Forelimb muscle (tissue), 1 donor: ENCODE measurements at regions not wholly inside any gene's neighbourhood (a gene's known extent, or its start where the extent isn't known, plus 50 kb on each side); places are given as distances from the start of the nearest gene placed in this dataset.

ENCODE experiments used
- DNase-seq: peaks from one replicate; pipeline ENCODE4 v3.0.0-alpha.2; 2013; ENCODE audit warnings: low read depth

DNA sequence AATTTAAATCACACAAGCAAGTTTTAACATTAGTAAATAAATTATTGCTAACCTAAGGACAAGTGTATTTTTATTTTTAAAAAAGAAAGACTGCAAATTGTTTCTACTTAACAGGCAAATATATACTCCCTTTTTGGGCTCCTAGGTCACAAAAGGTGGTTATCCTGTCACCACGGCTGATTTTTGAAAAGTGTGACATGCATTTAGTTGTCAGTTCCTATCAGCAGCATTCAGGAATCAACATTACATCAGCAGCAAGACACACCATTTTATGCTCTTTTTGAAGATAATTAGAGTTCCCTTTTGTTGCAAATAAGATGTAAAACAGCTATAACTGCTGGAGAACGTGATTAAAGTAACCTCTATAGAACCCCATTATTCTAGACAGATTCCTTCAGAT lies 357.5 kb upstream of the TMCO5A start:
- DNase-seq, result no peak

DNA sequence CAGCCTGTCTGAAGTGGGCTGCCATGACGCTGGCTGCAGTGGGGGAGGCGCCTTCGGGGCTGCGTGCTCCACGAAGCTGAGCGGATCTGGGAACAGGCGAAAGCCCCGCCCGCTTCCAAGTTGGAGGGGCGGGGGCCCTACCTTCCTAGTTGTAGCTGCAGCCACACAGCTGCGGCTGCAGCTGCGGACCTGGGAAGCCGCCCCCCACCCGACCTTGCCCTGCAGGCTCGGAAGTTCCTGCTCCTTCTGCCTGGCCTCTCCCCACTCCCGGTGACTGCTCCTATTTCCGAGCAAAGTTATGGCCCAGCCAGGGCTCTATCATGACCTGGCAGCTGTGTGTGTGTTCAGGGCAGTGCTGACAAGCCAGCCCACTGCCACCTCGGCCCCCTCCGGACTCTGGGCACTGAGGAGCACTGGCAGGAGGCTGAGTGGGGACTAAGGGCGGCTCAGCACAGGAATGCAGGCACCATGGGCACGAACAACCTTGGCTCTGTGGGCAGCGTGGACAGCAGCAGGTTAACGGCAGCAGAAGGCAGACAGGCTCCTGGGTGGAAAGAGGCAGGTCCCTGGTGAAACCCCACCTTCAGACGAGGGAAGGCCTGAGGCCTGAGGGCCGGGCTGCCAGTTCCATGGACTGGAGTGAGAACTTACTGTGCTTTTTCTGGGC lies 352.4 kb upstream of the TMCO5A start:
- no peak for DNase-seq

DNA sequence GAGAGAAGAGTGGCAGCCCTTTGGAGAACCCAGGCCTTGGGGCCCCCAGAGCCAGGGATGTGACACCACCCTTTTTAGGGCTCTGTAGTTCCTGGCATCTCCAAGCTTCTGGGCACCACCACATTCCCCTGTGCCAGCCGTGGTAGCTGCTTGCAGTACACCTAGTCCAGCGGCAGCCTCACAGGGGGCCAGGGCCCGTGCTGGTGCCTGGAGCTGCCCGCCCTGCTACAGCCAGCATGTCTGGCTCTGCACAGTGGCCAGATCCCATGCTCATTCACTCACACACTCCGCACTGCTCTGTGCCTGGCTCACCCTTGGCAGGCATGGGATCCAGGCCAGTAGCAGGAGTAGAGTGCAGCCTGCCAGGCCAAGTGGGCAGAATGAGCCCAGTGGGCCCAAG lies 351.6 kb upstream of the TMCO5A start:
- DNase-seq, result no peak

DNA sequence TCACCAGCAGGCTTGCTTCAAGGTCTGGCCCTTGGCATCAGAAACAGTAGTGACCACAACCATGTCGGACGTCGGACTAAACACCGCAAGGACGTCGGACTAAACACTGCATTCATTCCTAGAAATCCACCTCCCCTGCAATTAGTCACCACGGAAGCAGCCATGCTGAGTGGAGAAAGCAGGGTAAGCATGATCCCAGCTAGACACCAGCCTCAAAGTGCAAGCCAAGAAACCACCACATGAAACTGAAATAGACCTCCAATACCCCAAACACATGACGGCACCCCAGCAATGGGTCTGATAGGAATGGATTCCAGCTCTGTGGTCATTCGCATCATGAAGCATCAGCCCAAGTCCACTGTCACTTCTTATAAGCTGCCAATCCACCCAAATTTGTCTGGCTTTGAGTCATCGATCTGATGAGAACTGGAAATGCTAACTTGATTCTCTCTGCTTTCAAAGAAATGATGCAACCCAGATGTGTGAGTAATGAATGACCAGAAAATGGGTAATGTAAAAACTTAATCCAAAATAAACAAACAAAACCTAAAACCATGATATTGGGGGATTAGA lies 348.3 kb upstream of the TMCO5A start:
- DNase-seq, result no peak

DNA sequence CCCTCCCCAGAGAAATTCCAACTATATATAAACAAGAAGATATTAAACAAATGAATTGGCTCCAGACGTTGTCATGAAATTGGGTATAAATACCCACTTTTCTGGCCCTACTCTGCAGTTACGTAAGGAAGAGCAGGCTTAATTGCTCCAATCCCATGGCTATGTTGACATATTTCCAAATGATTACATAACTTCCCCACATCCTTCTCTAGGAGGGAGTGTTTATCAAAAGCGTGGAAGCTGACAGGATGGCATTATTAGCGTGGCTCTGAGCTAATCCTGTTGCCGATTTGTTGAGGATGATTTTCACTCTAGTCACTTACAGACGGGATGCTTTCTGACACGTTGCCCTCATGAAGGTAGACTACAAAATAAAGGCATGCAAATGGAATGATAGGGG lies 347.5 kb upstream of the TMCO5A start:
- DNase-seq, result no peak

DNA sequence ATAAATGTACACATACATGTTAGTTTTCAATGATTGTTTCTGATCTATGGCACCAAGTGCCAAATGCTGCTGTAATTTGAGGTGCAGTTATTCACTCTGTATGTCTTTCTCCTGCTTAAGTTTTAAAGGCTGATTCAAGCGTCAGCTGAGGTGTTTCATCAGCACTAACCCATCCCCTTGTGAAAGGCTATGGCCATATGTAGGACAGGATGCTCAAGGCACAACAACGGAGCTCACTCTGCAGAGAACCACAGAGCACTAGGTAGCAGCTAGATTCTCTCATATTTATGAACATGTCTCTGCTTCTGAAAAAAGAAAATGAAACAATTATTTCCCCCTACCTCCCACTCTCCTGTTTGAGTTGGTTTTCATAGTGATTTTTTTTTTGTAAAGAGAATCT lies 340.0 kb upstream of the TMCO5A start:
- no peak for DNase-seq

DNA sequence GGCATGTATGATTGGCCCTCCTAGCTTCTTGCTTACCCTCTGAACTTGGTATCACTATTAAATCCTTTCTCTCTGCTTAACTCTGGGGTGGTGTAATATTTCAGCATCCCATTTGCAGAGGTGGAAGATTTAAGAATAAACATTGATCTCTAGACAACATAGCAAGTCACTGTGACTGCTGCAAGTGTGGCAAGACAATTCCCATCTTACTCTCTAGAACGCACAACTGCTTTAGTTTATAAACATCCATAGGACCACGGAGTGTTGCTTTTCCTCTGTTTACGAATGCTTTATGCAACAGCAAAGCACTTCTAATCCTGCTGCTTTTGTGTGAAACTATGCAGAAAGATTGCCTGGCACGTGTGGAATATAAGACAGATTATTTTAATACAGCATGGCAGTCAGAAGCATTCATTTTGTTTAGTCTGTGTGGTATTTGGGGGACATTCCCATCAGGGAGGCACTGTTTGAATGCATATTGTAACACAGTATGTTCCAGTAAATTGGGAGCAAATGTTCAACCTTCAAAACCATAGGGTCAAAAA lies 338.9 kb upstream of the TMCO5A start:
- DNase-seq, result no peak

DNA sequence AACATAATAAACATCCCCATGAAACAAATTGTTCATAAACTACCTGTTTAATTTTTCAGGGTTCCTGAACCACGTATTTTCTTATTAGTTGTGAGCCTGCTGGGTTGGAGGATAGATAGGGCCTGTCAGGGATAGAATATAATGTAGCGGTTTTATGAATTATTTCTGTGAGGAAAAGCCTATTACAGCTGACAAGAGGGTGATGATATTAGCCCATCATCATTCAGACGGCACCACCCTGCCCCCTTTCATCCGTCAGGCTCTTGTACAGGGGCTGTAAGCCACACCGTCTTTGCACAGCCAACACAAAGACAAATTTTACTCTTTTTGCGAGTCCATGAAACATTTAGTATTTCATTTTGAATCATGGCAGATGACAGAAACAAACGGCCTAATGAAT lies 335.3 kb upstream of the TMCO5A start:
- no peak for DNase-seq

DNA sequence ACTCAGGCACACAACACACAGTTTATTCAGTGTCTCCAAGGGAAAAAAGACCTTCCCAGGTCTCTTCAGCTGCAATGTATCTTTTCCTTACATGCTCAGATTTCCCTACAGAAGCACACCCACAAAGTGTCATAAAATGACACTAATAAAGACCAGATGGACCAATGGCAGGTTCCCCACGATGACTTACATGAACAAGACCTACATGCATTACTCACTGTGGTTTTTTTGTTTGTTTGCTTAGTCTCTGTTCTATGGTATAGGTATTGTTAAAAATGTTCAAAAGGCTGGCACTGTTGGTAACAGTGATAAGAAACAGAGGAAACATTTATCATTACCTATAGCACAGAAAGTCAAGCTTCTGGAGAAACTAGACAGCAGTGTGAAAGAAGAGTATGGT lies 318.2 kb upstream of the TMCO5A start:
- no peak for DNase-seq

DNA sequence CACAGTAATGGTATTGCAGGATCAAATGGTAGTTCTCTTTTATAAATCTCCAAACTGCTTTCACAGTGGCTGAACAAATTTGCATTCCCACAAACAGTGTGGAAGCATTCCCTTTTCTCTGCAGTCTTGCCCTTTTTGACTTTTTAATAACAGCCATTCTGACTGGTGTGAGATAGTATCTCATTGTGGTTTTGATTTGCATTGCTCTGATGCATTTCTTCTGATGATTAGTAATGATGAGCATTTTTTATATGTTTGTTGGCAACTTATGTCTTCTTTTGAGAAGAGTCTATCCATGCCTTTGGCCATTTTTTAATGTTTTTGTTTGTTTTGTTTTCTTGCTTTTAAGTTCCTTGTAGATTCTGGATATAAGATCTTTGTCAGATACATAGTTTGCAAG lies 316.1 kb upstream of the TMCO5A start:
- no peak for DNase-seq

DNA sequence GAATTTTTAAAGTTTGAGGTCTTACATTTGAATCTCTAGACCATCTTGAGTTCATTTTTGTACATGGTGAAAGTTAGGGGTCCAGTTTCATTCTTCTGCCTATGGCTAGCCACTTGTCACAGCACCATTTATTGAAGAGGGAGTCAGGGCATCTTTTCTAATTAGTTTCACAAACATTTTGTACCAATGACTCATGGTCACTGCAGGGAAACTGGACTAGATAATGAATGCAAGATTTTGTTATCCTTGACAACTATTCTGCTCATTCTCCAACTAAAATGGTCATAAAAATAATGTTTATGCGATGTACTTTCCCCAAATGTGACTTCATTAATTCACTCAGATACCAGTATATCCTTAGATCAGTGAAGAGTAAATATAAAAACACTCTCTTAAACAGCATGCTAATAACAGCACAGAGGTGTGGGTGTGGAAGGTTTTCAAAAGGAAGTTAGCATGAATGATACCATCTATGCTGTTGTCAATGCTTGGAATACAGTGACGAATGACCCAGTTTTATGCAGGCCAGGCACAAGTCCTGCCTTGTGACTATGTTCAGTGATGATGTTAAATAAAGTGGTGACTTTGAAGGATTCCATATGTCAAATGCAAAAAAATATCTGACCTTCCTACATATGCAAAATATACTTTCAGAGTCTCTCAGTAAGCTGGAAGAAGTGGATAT lies 314.9 kb upstream of the TMCO5A start:
- no peak for DNase-seq

DNA sequence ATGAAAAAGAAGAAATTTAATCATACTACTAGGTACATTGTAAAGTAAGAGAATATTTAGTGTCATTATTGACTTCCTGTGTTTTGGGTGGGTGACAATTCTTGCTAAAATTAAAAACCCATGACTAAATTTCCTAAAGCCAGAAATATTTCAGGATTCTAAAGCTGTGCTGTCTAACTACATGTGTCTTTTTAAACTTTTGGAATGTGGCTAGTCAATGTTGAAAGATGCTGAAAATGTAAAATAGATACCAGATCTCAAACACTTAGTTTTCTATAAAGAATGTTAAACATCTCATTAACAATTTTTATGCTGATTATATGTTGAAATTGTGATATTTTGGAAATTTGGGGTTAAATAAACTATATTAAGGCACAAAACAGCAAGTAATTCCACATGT lies 308.9 kb upstream of the TMCO5A start:
- no peak for DNase-seq

DNA sequence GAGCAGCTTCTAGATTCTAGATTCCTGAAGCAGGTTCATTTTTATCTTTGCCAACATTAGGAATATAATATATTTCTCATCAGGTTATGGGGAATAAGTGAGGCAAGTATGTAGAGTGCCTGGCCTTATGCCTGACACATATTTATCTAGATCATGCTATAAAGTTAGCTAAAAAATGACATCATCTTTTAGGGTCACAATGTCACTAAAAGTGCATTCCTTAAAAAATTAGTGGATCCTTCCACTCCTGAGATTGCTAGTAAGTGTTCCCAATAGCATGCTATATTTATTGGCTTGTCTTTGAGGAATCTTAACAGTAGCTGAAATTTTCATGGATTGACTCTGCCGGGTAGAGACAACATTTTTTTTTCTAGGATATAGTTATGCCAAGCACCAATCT lies 305.9 kb upstream of the TMCO5A start:
- no peak for DNase-seq

DNA sequence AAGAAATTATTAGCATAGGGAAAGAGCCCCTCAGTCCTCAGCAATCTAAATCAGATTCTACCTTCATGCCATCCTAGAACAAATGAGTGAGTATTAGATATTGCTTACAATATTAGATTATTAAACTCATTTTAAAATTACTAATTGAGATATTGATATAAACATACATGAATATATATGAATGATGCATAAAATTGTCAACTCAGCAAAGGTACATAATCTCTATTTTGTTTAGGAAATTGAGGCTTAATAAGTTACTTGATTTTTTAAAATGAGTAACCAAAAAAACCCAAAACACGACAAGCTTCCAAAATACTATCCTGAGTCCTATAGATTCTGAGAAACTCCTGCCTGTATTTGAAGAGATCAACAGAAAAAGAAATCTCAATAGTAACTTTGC lies 297.7 kb upstream of the TMCO5A start:
- no peak for DNase-seq

DNA sequence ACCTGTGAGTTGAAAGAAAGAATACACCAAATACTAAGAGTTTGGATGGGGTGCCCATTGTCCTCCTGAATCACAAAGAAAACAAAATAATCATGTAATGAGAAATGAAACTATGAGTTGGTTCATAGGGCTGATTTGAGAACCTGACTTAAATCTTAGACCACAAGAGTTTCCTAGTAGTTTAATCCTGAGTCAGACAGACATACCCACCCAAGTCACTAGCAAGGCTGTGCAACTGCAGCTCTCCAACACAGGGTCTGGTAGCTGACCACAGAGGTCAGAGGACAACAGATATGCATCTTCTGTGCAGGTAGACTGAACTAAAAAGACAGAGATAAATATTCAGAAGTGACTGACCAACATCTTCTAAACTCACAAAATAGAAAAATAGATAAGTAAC lies 296.3 kb upstream of the TMCO5A start:
- no peak for DNase-seq

DNA sequence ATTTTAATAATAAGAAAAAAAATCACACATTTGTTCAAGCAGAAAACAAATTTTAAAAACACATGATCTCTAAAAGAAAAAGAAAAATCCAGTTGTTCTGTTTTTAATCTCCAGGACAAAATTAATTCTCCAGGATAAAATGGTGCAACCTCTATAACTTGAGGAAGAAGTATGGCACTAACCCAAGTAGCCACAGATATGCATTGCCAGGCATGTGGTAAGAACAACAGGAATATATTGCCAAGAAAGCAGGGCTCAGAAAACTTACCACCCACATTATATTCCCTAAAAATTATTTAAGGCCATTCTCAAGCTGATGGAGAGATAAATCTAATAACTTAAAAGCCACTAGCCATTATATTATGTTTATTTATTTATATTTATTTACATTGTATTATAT lies 295.7 kb upstream of the TMCO5A start:
- DNase-seq, result no peak

DNA sequence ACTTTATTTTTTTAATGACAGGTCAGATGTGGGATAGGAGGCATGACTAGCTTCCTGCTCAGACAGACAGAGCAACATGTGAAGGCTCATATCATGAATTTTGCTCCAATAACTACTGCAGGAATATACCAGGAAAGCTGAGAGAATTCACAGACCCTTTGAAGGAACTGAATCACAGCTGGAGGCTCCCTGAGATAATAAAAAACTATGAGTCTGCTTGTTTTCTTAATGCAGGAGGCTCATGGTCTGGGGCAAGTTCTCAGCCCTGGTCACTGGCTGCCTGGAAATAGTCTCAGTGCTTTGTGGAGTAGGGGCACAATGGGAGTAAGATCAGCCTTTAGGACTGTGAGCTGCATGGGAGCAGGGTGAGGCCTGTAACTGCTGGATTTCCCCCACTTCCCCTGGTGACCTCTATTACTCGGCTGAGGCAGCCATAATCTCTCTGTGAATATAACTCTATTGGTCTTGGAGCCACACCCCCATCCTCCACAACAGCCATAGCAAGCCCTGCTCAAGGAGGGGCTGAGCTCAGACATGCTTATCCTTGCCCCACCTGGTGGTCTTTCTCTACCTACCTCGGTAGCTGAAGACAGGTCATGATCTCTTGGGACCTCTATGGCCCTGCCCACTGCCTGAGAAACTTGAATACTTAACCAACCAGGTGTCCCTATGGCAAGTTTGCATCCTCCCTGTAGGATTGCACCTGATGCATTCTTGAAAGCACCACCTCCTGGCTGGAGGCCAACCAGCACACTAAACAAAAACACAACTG lies 281.6 kb upstream of the TMCO5A start:
- no peak for DNase-seq

DNA sequence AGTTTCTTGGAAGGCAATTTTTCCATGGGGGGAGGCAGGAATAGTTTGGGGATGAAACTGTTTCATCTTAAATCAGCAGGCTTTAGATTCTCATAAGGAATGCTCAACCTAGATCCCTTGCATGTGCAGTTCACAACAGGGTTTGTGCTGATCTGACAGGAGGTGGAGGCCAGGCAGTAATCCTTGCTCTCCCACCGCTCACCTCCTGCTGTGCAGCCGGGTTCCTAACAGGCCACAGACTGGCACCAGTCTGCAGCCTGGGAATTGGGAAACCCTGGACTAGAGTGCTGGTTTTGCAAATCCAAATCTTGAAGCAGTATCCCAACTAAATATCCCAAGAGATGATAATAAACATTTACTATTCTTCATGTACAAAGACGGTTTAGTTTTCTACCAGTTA lies 256.3 kb upstream of the TMCO5A start:
- no peak for DNase-seq

DNA sequence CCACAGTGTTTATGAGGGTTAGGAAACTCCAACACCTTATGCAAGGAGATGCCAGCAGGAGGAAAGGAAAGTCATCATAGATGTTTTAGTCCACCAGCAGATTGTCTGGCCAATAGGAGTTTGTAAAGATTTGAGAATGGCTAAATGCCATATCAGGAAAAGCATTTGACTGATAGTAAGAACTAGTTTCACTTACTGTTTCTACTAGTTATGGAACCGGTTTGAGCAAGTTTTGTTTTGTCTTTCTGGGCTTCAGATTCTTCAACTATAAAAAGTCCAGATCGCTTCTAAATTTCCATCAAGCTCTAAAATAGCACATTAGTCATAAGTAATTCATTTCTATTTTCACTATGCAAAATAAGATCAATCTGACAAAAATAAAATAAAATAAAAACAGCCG lies 254.8 kb upstream of the TMCO5A start:
- no peak for DNase-seq

DNA sequence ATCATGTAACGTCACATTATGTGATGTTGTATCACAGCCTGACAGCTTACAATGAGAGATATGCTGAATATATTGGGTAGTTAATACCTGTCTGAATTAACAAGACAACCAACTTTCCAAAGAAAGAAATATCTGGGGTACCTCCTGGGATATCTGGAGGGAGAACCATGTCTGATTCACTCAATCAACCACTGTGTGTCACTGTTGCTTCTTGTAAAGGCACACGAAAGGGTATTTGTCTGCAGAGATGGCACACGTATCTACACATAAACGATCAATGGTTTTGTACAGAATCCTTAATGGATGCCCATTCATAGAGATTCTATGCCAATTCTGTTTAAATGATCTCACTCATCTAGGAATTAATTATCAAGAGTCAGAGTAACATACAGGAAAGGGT lies 252.1 kb upstream of the TMCO5A start:
- no peak for DNase-seq

DNA sequence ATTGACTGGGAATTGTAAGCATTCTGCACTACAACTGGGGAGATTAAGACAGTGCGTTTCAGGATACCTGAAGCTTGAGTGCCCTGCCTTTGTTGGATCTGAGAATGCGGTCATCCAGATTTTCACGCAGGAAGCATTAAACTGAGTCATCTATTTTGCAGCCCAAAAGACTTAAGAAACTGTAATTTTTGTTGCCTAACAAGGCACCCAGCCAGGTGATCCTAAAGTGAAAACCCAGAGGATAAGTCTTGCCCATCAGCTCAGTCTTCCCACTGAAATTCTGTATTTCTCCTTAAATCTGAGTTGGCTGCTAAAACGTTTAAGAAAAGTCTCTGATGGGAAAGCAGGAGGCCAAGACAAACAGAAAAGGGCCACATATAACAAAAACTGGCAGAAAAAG lies 242.5 kb upstream of the TMCO5A start:
- no peak for DNase-seq

DNA sequence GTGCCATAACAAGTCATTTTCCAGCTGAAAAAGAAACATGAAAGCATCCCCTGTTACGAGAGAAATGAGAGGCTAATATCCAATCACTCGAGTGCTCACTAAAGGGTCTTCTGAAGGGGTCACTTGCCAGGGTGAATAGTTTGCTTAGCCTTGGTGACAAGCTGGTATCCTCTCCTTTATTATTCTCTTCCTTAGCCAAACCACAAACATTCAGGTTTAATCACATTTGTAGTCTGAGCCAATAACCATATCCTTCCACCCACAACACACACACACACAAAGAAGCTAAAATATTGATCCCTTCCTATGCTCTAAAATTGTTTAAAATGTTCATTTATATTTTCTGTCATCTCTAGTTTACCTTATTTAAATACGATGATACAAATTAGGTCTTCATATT lies 240.5 kb upstream of the TMCO5A start:
- no peak for DNase-seq

DNA sequence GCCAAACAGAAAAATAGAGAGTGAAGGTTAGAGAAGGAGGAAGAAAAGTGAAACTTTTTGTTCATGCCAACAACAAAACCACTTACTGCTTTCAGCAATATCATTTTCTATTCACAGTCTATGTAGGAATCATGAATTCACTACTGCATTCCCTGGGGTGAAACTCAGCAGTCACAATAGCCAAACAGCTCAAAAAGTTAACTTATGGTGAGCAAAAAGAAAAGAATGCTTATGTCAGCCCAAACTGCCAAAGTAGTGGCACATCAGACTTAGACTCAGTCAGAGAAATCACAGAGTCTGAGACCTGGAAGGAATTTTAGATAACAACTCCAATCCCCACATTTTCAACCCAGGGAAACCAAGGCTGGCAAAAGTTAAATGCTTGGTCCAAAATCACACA lies 238.7 kb upstream of the TMCO5A start:
- no peak for DNase-seq
